ENCODE measurements at regions not wholly inside any gene's neighbourhood (a gene's known extent, or its start where the extent isn't known, plus 50 kb on each side); places are given as distances from the start of the nearest gene placed in this dataset.

GRCh38 chr10:84676536-84676935 lies 348.1 kb downstream of the CCSER2 start:
- H3K9me3 Mint-ChIP-seq: peaks cover 4% of the 10 kb centered on the region
- no peaks in the 10 kb centered on the region for H3K4me1 Mint-ChIP-seq
- peaks cover 9% of the 10 kb centered on the region for H3K27me3 Mint-ChIP-seq (ENCODE audit: low read depth)
- DNase-seq (ENCODE audit: low spot score in 2 of 2, unreplicated experiment in 2 of 2): no peak
- H3K36me3 Mint-ChIP-seq: no peaks in the 10 kb centered on the region
- no peak for TF ChIP-seq CTCF (IDR thresholded peaks at IDR 0.05; ENCODE audit: unreplicated experiment)
- no peak overlapping the region for H3K27ac Mint-ChIP-seq
- no peak overlapping the region for H3K4me3 Mint-ChIP-seq

GRCh38 chr10:84681781-84682180 lies 353.4 kb downstream of the CCSER2 start:
- H3K4me1 Mint-ChIP-seq: no peaks in the 10 kb centered on the region
- H3K27ac Mint-ChIP-seq: no peak overlapping the region
- TF ChIP-seq CTCF (IDR thresholded peaks at IDR 0.05; ENCODE audit: unreplicated experiment): no peak
- peaks cover 2% of the 10 kb centered on the region for H3K27me3 Mint-ChIP-seq (ENCODE audit: low read depth)
- no peak for DNase-seq (ENCODE audit: low spot score in 2 of 2, unreplicated experiment in 2 of 2)
- H3K4me3 Mint-ChIP-seq: no peak overlapping the region
- H3K36me3 Mint-ChIP-seq: no peaks in the 10 kb centered on the region
- H3K9me3 Mint-ChIP-seq: no peaks in the 10 kb centered on the region

- Mint-ChIP-seq H3K27me3 (ENCODE audit: low read depth) (no peaks in the 10 kb centered on the region), H3K9me3 (no peaks in the 10 kb centered on the region), H3K4me1 (no peaks in the 10 kb centered on the region), H3K36me3 (no peaks in the 10 kb centered on the region), H3K27ac (no peak overlapping the region), H3K4me3 (no peak overlapping the region)
- DNase-seq (ENCODE audit: low spot score in 2 of 2, unreplicated experiment in 2 of 2): no peak
- no peak for TF ChIP-seq CTCF (IDR thresholded peaks at IDR 0.05; ENCODE audit: unreplicated experiment)
Observed at GRCh38 chr10:84683550-84683949, 355.2 kb downstream of the CCSER2 start.

- no peak overlapping the region for H3K4me3 Mint-ChIP-seq
- no peaks in the 10 kb centered on the region for H3K4me1 Mint-ChIP-seq
- H3K9me3 Mint-ChIP-seq: no peaks in the 10 kb centered on the region
- H3K27me3 Mint-ChIP-seq (ENCODE audit: low read depth): no peaks in the 10 kb centered on the region
- TF ChIP-seq CTCF (IDR thresholded peaks at IDR 0.05; ENCODE audit: unreplicated experiment): no peak
- no peak for DNase-seq (ENCODE audit: low spot score in 2 of 2, unreplicated experiment in 2 of 2)
- no peaks in the 10 kb centered on the region for H3K36me3 Mint-ChIP-seq
- H3K27ac Mint-ChIP-seq: no peak overlapping the region
Observed at GRCh38 chr10:84683980-84684740, 355.8 kb downstream of the CCSER2 start.

GRCh38 chr10:84685047-84685660 lies 356.8 kb downstream of the CCSER2 start:
- Mint-ChIP-seq H3K27ac (no peak overlapping the region), H3K4me3 (no peak overlapping the region), H3K4me1 (no peaks in the 10 kb centered on the region), H3K9me3 (no peaks in the 10 kb centered on the region), H3K27me3 (ENCODE audit: low read depth) (no peaks in the 10 kb centered on the region), H3K36me3 (no peaks in the 10 kb centered on the region)
- no peak for TF ChIP-seq CTCF (IDR thresholded peaks at IDR 0.05; ENCODE audit: unreplicated experiment)
- DNase-seq (ENCODE audit: low spot score in 2 of 2, unreplicated experiment in 2 of 2): no peak

All from mesothelial cell of epicardium (in vitro differentiated cells).